T-helper 2 cell treated with Interferon-gamma antibody and Interleukin-4, amounts not matched to agents 5 μg/mL and 100 μg/mL, for 36 hours (primary cell): ENCODE measurements at regions not wholly inside any gene's neighbourhood (a gene's known extent, or its start where the extent isn't known, plus 50 kb on each side); places are given as distances from the start of the nearest gene placed in this dataset.
"Not testable (repeated sequence)": the region's sequence is repeated elsewhere in the genome, so short reads cannot be mapped to it uniquely, and the experiment has no call there.

ENCODE experiments used
- DNase-seq: peaks from one replicate; pipeline ENCODE4 v3.0.0; 2021; ENCODE audit warnings: low spot score
- H3K27ac Mint-ChIP-seq: one replicate; pipeline ENCODE4 v1.8.0; 2021; ENCODE audit warnings: mild to moderate bottlenecking, mixed read lengths
- H3K27me3 Mint-ChIP-seq: one replicate; pipeline ENCODE4 v1.8.0; 2021; ENCODE audit warnings: low read depth, mixed read lengths
- H3K36me3 Mint-ChIP-seq: one replicate; pipeline ENCODE4 v1.8.0; 2021; ENCODE audit warnings: low read depth, mixed read lengths
- H3K4me1 Mint-ChIP-seq: one replicate; pipeline ENCODE4 v1.8.0; 2021; ENCODE audit warnings: low read depth, mixed read lengths
- H3K4me3 Mint-ChIP-seq: one replicate; pipeline ENCODE4 v1.8.0; 2022; ENCODE audit warnings: mild to moderate bottlenecking, moderate library complexity, mixed read lengths
- H3K9me3 Mint-ChIP-seq: one replicate; pipeline ENCODE4 v1.8.0; 2021; ENCODE audit warnings: mixed read lengths

GRCh38 chr13:89393758-89394304 is 1722.7 kb downstream of the SLITRK5 start:
- no peak for DNase-seq
- no peak overlapping the region for H3K27ac Mint-ChIP-seq
- no peaks in the 10 kb centered on the region for H3K27me3 Mint-ChIP-seq
- H3K9me3 Mint-ChIP-seq = peaks cover 33% of the 10 kb centered on the region
- H3K4me1 Mint-ChIP-seq = no peaks in the 10 kb centered on the region
- no peaks in the 10 kb centered on the region for H3K36me3 Mint-ChIP-seq
- no peak overlapping the region for H3K4me3 Mint-ChIP-seq

DNA sequence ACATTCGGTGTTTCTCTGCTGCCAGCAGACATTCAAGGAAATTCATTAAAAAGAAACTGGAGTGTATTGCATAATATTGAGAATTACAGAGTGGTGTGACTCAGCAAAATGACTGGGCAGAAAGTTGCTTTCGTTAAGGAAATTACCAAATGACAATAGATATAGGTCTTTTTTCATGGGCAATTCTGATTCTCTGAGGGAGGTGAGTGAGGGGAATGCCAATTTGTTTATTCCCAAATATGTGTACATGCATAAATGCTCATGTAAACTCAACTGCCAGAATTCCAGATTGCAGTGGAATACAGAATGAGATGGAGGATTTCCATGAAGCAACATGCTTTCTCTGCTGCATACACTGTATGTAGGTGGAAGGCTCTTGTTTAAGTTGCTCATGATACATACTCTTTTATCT is 1730.1 kb downstream of the SLITRK5 start:
- Mint-ChIP-seq H3K36me3 (no peaks in the 10 kb centered on the region), H3K9me3 (peaks cover 43% of the 10 kb centered on the region), H3K27me3 (no peaks in the 10 kb centered on the region), H3K27ac (no peak overlapping the region), H3K4me1 (no peaks in the 10 kb centered on the region), H3K4me3 (no peak overlapping the region)
- DNase-seq = no peak

GRCh38 chr13:89402211-89402610 is 1731.0 kb downstream of the SLITRK5 start:
- Mint-ChIP-seq H3K27me3 (no peaks in the 10 kb centered on the region), H3K4me3 (no peak overlapping the region)

DNA sequence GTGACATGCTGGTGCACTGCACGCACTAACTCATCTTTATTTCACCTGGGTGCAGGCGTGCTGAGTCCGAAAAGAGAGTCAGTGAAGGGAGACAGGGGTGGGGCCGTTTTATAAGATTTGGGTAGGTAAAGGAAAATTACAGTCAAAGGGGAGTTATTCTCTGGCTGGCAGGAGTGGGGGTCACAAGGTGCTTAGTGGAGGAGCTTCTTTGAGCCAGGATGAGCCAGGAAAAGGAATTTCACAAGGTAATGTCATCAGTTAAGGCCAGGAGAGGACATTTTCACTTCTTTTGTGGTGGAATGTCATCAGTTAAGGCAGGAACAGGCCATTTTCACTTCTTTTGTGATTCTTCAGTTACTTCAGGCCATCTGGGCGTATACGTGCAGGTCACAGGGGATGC is 1734.9 kb downstream of the SLITRK5 start:
- not testable (repeated sequence) for H3K4me1 Mint-ChIP-seq, H3K27me3 Mint-ChIP-seq, H3K27ac Mint-ChIP-seq, H3K4me3 Mint-ChIP-seq, H3K36me3 Mint-ChIP-seq, DNase-seq
- H3K9me3 Mint-ChIP-seq = peaks cover 32% of the 10 kb centered on the region

More at GRCh38 chr13:89402211-89402610, 1731.0 kb downstream of the SLITRK5 start:
- H3K27ac Mint-ChIP-seq = no peak overlapping the region
- peaks cover 39% of the 10 kb centered on the region for H3K9me3 Mint-ChIP-seq
- no peaks in the 10 kb centered on the region for H3K36me3 Mint-ChIP-seq
- H3K4me1 Mint-ChIP-seq = no peaks in the 10 kb centered on the region
- DNase-seq = no peak

DNA sequence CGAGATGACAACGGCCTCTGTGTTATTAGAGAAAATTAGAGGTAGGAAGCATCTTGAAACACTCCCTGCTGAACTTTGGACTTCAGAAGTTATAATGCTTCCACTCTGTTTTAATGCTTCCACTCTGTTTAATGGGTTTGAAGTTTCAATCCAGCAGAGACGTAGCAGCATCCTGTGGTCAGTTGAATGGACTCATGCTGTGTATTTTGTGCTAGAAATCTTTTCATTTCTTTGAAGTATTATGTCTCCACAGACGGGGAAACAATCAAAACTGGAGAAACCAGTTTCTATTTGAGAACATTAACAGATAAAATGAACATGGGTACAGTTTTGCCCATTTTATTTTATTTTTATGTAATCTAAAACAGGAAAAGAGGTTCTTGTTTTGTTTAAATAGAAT is 1736.2 kb downstream of the SLITRK5 start:
- peaks cover 27% of the 10 kb centered on the region for H3K9me3 Mint-ChIP-seq
- no peak for DNase-seq
- no peak overlapping the region for H3K4me3 Mint-ChIP-seq
- H3K27ac Mint-ChIP-seq = no peak overlapping the region
- no peaks in the 10 kb centered on the region for H3K36me3 Mint-ChIP-seq
- no peaks in the 10 kb centered on the region for H3K4me1 Mint-ChIP-seq
- no peaks in the 10 kb centered on the region for H3K27me3 Mint-ChIP-seq

DNA sequence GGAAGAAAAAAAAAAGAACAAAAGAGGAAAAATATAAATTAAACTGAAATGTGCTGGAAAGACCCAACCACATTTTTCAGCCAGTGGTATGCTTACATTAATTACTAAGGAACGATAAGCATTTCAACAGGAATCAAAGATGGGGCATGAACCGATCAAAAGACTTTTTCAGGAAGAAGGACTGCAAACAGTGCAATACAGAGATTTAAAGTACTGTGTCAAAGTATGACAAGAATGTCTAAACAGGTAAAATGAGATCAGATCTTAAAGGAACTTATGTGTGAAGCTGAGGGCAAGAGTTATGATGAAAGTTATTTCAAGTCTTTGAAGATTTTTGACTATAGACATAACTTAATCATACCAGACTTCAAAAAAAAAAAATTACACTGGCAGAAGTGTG is 1761.8 kb downstream of the SLITRK5 start:
- H3K4me3 Mint-ChIP-seq = no peak overlapping the region
- no peak for DNase-seq
- H3K36me3 Mint-ChIP-seq = no peaks in the 10 kb centered on the region
- H3K27ac Mint-ChIP-seq = no peak overlapping the region
- peaks cover 22% of the 10 kb centered on the region for H3K9me3 Mint-ChIP-seq
- H3K27me3 Mint-ChIP-seq = no peaks in the 10 kb centered on the region
- H3K4me1 Mint-ChIP-seq = no peaks in the 10 kb centered on the region

DNA sequence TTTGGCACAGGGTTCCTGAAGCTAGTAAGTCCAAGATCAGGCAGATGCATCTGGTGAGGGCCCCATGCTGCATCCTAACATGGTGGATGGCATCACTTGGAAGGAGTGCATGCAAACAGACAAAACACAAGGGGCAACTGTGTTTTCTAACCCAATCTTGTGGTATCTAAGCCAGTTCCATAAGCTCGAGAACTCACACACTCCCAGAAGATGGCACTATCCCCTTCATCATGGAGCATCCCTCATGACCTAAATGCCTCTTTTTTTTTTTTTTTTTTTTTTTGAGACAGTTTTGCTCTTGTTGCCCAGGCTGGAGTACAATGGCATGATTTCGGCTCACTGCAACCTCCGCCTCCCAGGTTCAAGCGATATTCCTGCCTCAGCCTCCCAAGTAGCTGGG is 1763.5 kb downstream of the SLITRK5 start:
- H3K4me1 Mint-ChIP-seq, H3K4me3 Mint-ChIP-seq, DNase-seq, H3K36me3 Mint-ChIP-seq, H3K27me3 Mint-ChIP-seq, H3K27ac Mint-ChIP-seq: not testable (repeated sequence)
- peaks cover 19% of the 10 kb centered on the region for H3K9me3 Mint-ChIP-seq

GRCh38 chr13:89454681-89455080 is 1783.5 kb downstream of the SLITRK5 start:
- H3K4me1 Mint-ChIP-seq = no peaks in the 10 kb centered on the region

GRCh38 chr13:89455225-89455624 is 1784.1 kb downstream of the SLITRK5 start:
- Mint-ChIP-seq H3K4me1 (no peaks in the 10 kb centered on the region), H3K9me3 (peaks cover 34% of the 10 kb centered on the region)

More at GRCh38 chr13:89454681-89455080, 1783.5 kb downstream of the SLITRK5 start:
- H3K9me3 Mint-ChIP-seq = peaks cover 30% of the 10 kb centered on the region
- no peaks in the 10 kb centered on the region for H3K36me3 Mint-ChIP-seq
- H3K27me3 Mint-ChIP-seq = no peaks in the 10 kb centered on the region
- no peak overlapping the region for H3K27ac Mint-ChIP-seq
- no peak for DNase-seq
- H3K4me3 Mint-ChIP-seq = no peak overlapping the region

GRCh38 chr13:89455741-89456140 is 1784.6 kb downstream of the SLITRK5 start:
- no peak for DNase-seq
- Mint-ChIP-seq H3K4me3 (no peak overlapping the region), H3K36me3 (no peaks in the 10 kb centered on the region), H3K4me1 (no peaks in the 10 kb centered on the region), H3K27me3 (no peaks in the 10 kb centered on the region), H3K9me3 (peaks cover 34% of the 10 kb centered on the region), H3K27ac (no peak overlapping the region)

More at GRCh38 chr13:89455225-89455624, 1784.1 kb downstream of the SLITRK5 start:
- DNase-seq = no peak
- Mint-ChIP-seq H3K27me3 (no peaks in the 10 kb centered on the region), H3K36me3 (no peaks in the 10 kb centered on the region), H3K27ac (no peak overlapping the region), H3K4me3 (no peak overlapping the region)

- Mint-ChIP-seq H3K4me3 (no peak overlapping the region), H3K9me3 (peaks cover 28% of the 10 kb centered on the region), H3K27me3 (no peaks in the 10 kb centered on the region), H3K36me3 (no peaks in the 10 kb centered on the region), H3K27ac (no peak overlapping the region), H3K4me1 (no peaks in the 10 kb centered on the region)
- no peak for DNase-seq
These were observed 1786.8 kb downstream of the SLITRK5 start for GRCh38 chr13:89457977-89458376.

DNA sequence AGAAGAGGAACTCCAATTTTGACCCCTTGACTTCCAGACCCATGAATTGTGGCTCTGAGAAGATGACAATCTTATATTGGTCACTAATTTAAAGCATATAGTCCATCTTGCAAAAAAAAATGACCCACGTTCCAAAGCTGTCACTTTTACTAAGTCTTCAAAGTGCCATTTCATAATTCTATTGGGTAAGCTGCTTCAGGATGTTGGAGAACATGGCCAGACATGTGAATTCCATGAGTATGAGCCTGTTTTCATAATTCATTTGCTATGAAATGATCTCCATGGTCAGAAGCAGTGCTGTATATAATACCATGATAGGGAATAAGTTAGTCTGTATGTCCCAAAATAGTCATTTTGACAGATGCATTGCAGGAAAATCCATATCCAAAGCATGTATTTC is 1787.3 kb downstream of the SLITRK5 start:
- DNase-seq = no peak
- Mint-ChIP-seq H3K4me3 (no peak overlapping the region), H3K27me3 (no peaks in the 10 kb centered on the region), H3K4me1 (no peaks in the 10 kb centered on the region), H3K27ac (no peak overlapping the region), H3K36me3 (no peaks in the 10 kb centered on the region), H3K9me3 (peaks cover 28% of the 10 kb centered on the region)

DNA sequence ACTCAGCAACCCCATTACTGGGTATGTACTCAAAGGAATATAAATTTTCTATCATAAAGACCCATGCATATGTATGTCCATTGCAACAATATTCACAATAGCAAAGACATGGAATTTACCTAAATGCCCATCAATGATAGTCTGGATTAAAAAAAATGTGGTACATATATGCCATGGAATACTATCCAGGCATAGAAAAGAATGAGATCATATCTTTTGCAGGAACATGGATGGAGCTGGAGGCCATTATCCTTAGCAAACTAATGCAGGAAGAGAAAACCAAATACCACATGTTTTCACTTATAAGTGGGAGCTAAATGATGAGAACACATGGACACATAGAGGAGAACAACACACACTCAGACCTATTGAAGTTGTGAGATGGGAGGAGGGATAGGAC is 1789.7 kb downstream of the SLITRK5 start:
- H3K27me3 Mint-ChIP-seq, H3K27ac Mint-ChIP-seq, H3K4me1 Mint-ChIP-seq, DNase-seq, H3K36me3 Mint-ChIP-seq, H3K4me3 Mint-ChIP-seq: not testable (repeated sequence)
- H3K9me3 Mint-ChIP-seq = peaks cover 17% of the 10 kb centered on the region

- no peak for DNase-seq
- Mint-ChIP-seq H3K27me3 (no peaks in the 10 kb centered on the region), H3K36me3 (no peaks in the 10 kb centered on the region), H3K27ac (no peak overlapping the region), H3K9me3 (peaks cover 3% of the 10 kb centered on the region), H3K4me1 (no peaks in the 10 kb centered on the region), H3K4me3 (no peak overlapping the region)
These were observed 1794.2 kb downstream of the SLITRK5 start for GRCh38 chr13:89465366-89465765.

DNA sequence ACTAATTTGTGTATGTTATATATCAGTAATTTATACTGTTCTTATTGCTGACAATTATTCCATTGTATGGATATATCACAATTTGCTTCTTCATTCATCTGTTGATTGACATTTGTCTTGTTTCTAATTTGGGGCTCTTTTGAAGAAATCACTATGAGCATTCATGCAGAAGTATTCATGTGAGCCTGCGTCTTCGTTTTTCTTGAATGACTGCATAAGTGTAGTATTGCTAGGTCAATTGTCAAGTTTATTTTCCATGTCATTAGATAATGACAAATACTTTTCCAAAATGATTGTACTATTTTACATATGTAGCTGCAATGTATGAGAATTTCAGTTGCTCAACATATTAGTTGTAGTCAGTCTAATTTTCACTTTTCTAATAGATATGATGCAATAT is 1796.9 kb downstream of the SLITRK5 start:
- DNase-seq = no peak
- Mint-ChIP-seq H3K27ac (no peak overlapping the region), H3K4me3 (no peak overlapping the region), H3K9me3 (peaks cover 12% of the 10 kb centered on the region), H3K36me3 (no peaks in the 10 kb centered on the region), H3K27me3 (no peaks in the 10 kb centered on the region), H3K4me1 (no peaks in the 10 kb centered on the region)
